VCaP (cell line): ENCODE measurements at regions not wholly inside any gene's neighbourhood (a gene's known extent, or its start where the extent isn't known, plus 50 kb on each side); places are given as distances from the start of the nearest gene placed in this dataset.

Experiments used
- H3K27ac ChIP-seq: fragments of 450-650 bp; 2 replicates; pipeline ENCODE4 v1.5.1; 2017
- TF ChIP-seq, protein P1 (sequence below): fragments of 450-650 bp; conservative IDR thresholded peaks from 2 replicates; pipeline ENCODE4 v1.5.1; 2017; ENCODE audit warnings: mild to moderate bottlenecking, moderate library complexity

DNA sequence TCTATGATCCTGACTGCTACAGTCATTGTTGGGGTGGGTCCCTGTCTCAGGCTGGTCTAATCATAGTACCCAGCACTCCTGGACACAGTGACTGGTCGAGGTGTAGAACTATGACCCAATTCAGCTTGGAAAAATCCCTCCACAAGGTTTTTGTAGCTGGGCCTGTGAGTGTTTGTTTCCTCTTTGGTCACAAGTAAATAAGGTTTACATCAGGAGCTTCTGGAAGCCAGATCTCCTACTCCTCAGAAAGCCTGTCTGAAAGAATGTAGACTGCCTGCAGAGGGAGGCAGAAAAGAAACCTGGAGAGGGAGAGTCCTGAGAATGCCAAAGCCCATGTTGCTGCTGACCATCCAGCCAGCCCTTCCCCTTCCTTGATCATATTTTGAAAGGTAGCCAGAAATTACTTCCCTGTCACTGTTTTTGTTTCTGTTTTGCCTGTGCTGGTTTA is 123.2 kb downstream of the RAP2B start:
- TF ChIP-seq, protein P1, sequence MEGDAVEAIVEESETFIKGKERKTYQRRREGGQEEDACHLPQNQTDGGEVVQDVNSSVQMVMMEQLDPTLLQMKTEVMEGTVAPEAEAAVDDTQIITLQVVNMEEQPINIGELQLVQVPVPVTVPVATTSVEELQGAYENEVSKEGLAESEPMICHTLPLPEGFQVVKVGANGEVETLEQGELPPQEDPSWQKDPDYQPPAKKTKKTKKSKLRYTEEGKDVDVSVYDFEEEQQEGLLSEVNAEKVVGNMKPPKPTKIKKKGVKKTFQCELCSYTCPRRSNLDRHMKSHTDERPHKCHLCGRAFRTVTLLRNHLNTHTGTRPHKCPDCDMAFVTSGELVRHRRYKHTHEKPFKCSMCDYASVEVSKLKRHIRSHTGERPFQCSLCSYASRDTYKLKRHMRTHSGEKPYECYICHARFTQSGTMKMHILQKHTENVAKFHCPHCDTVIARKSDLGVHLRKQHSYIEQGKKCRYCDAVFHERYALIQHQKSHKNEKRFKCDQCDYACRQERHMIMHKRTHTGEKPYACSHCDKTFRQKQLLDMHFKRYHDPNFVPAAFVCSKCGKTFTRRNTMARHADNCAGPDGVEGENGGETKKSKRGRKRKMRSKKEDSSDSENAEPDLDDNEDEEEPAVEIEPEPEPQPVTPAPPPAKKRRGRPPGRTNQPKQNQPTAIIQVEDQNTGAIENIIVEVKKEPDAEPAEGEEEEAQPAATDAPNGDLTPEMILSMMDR: no peak
- peak overlapping the region; percentile 77 for H3K27ac ChIP-seq

DNA sequence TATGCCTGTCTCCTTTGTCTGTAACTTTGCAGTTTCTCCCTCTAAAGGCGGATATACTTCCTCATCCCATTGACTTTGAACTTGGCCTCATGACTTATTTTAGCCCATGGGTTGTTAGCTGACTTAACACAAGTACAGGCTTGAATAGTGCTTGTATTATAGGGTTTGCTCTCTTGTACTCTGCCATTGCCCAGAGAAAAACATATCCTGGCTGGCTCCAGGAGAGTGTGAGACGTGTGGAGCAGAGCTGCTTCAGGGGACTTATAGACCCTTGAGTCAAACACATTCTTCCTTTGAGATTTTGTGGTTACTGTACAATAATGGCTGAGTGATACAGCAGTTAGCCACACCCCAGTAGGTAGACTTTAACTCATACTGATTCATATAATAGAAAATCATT is 124.0 kb downstream of the RAP2B start:
- TF ChIP-seq, protein P1: no peak
- H3K27ac ChIP-seq: peak overlapping the region; percentile 77

DNA sequence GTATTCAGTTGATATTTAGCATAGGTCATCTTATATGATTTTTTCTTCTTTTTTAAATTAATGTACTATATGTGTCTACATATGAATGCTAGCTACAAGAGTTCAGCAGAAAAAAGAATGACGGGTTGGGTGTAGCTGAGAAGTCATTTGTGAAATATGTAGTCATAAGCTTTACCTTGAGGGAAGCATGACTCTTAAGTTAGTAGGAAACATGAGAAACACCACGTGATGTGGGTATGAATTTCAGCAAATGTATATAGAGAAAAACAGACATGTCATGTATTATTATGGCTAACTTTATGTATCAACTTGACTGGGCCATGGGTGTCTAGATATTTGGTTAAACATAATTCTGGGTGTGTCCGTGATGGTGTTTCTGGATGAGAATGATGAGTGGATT is 125.0 kb downstream of the RAP2B start:
- TF ChIP-seq, protein P1: no peak
- no peak overlapping the region for H3K27ac ChIP-seq

DNA sequence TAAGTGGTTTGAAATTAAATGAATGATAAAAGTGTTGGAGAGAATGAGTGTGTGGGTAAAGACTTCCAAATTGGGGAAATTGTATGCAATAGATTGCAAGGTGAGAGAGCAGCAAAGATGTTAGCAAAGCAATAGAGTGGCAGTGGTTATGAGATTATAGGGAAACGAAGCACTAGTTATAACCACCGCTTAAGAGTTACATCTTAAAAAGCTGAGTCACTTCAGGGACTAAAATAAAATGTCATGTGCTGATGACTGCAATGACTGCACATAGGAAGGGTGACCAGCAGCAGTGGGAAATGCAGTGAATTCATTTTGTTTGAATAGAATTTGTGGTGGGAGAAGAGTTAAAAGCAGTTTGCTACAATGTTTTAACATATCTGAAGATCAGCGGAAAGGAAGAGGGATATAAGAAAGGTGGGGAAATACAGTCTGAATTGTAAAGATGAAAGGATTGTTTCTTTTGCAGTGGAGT is 127.3 kb downstream of the RAP2B start:
- H3K27ac ChIP-seq: no peak overlapping the region
- TF ChIP-seq, protein P1: no peak

DNA sequence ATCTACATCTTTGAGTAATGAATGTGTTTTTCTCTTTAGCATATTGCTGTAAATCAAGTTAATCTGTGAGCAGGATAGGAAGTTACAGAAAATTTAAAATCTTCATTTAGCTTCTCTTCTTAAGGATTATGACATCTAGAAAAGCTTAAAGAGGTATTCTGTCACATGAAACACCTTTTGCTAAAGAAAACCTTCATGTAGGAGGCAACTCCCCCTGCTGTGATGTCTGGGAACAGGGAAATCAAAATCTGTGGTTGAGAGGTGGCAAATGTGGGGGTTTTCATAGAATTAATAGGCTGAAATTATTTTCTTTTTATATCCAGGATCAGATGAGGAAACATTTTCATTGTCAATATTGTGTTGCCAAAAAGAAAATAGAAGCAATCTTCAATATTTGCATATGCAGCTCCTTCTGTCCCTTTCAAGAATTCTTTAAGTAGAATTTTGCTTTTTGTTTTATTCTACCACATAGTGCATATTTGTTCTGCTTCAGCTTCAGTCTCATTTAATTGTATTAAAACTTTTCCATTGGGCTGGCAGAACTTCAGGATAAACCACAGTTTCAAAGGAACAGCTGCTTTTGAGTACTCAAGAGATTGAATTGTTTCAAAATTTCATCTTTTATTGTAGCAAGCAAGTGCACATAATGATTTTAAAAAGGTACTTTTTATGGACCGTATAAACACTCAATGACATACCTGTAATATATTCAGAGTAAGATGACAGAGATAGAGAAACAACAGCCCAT is 128.4 kb downstream of the RAP2B start:
- TF ChIP-seq, protein P1: no peak; the same call in 1 of the 2 replicates
- H3K27ac ChIP-seq: peak overlapping the region; percentile 22; the same call in 1 of the 2 replicates

DNA sequence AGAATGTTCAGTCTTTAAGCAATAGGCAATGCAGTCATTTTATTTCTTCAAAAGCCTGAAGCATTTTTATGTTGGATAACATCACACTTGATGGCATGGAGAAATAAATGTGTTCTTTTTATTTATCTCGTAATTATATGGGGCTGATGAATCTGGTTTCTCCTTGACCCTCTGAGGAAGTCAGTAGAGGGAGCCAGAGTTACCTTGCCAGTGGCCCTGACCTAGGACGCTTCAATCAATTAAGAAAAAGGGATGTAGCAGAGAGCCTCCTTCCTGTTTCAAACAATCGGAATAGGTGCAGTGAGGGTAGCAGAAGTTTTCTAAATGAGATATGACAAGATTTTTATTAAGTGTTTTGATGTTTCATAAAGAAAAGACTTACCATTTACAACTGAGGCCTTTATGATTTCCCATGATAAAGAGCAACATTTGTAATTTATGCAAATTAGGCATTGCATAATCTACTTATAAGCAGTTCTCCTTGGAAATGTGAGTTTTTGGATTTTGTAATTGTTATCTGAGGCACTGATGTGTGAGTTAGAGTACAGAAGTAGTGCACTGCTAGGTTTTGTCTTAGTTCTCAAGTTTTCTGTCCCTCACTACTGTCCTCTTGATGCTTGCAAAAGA is 129.1 kb downstream of the RAP2B start:
- H3K27ac ChIP-seq: peak overlapping the region; percentile 22; the same call in 1 of the 2 replicates
- TF ChIP-seq, protein P1: peak; percentile 80

DNA sequence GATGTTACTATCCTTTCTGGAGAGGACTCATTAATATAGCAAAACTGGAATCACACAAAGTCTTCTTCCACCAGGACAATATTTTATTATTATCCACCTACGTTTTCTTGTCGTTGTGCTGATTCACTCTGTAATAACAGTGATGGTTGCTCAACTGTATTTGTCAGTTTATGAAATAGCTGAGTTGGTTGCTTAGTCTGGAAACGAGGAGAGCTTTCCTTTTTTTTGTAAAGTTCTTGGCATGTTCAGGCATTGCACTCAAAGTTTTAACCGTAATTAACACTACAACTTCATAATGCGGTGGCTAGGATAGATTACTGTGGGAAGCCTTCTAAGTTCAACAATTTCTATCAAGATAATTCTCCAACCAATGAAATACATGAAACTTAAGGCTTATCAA is 131.2 kb downstream of the RAP2B start:
- no peak overlapping the region for H3K27ac ChIP-seq
- TF ChIP-seq, protein P1: no peak
